GM18520 (cell line): ENCODE measurements at regions not wholly inside any gene's neighbourhood (a gene's known extent, or its start where the extent isn't known, plus 50 kb on each side); places are given as distances from the start of the nearest gene placed in this dataset.
"Not testable (repeated sequence)": the region's sequence is repeated elsewhere in the genome, so short reads cannot be mapped to it uniquely, and the experiment has no call there.

Experiments
- ATAC-seq: cut with Tn5 transposase; IDR thresholded peaks from one replicate; pipeline ENCODE4 v1.9.1; 2021; ENCODE audit not compliant: unreplicated experiment

GRCh38 chr2:126952216-126952615 is 53.5 kb downstream of the TEX51 start:
- ATAC-seq, result no peak

GRCh38 chr2:126953483-126953882 is 54.8 kb downstream of the TEX51 start:
- ATAC-seq, result no peak

GRCh38 chr2:126954831-126955230 is 56.1 kb downstream of the TEX51 start:
- no peak for ATAC-seq

DNA sequence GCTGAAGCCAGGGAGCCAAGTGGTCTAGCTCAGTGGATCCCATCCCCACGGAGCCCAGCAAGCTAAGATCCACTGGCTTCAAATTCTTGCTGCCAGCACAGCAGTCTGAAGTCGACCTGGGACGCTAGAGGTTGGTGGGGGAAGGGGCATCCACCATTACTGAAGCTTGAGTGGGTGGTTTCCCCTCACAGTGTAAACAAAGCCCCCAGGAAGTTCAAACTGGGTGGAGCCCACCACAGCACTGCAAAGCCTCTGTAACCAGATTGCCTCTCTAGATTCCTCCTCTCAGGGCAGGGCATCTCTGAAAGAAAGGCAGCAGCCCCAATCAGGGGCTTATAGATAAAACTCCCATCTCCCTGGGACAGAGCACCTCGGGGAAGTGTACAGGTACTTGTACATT is 58.1 kb downstream of the TEX51 start:
- not testable (repeated sequence) for ATAC-seq

- ATAC-seq, result no peak
Observed at GRCh38 chr2:126963390-126963789, 64.7 kb downstream of the TEX51 start.

DNA sequence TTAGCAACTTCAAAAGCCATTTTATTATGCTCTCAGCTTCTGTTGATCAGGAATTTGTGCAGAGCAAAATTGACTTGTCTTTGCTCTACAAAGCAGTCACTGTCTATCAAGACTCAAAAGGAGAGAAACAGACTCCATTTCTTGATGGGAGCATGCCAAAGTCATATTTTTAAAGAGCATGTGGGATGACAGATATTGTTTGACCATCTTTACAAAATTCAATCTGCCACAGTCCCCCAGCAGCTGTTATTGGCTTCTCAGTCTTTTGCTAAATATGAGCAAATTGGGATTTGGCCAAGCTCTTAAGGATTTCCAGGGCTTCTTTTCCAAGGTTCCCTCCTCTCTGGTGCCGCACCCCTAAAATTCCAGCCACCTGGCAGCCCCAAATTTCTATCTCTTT is 67.9 kb downstream of the TEX51 start:
- no peak for ATAC-seq

DNA sequence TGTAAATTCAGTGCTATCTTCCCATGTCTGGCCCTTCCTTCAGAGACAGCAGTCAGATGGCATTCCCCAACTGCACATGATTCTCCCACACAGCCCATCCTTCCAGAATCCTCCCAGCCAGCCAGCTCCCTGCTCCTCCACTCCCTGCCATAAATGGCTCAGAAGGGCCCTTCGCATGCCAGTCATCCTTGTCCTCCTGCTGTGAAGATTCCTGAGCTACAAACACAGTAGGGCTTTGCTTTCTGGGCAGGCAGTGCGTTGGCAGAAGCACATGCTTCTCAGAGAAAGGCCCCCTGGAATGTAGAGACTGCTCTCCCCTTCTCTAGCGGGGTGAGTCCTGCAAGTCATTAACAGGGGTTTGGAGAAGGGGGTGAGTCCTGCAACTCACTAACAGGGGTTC is 71.9 kb downstream of the TEX51 start:
- ATAC-seq, result no peak

DNA sequence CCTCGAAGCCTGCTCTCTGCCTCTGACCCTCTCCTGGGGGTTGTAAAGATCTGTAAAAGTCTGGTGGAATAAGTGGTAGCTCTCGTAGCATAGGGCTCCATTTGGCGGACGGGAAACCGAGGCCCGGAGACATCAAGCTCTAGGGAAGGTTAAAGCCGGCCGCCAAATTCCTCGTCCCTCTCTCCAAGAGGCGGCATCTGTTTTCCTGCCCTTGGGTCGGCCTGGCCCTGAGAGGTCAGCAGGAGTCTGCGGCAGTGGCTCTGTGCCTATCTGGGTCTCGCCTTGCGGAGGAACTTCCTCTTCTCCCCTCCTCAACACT is 72.4 kb downstream of the TEX51 start:
- ATAC-seq, result no peak

- ATAC-seq, result peak; percentile 88
Observed at GRCh38 chr2:126971481-126972278, 73.0 kb downstream of the TEX51 start.

DNA sequence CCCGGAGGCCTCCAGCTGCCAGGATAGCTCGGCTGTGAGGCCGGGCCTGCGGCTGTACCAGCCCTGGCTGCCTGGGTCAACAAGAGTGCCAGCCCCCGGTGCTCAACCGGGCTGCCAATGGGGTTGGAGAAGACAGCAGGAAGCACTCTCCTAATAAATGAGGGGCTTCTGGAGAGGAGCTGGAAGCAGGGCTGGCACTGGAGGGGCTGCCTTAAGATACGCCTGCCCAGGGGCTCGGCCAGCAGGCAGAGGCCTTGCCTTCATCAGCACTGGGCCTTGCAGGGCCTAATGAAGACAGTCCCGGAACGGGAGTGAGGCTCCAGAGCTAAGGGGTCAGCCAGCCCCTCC is 73.6 kb downstream of the TEX51 start:
- ATAC-seq, result no peak

DNA sequence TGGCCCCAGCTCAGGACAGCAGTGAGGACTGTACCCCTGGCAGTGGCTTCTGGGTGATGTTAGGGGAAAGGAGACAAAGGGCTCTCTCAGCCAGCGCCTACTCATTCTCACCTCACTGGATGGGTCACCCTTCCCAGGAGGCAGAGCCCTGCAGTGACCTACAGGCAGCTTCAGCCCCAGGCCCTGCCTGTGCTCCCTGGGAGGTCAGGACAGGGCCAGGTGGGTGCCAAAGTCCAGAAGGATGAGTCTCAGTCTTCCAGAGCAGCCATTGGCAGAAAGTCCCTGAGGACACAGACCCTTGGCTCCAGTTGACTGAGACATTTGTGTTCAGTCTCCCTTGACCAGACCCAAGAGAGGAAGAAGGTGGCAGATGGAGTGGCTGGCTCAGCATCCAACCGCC is 75.1 kb downstream of the TEX51 start:
- ATAC-seq, result no peak

DNA sequence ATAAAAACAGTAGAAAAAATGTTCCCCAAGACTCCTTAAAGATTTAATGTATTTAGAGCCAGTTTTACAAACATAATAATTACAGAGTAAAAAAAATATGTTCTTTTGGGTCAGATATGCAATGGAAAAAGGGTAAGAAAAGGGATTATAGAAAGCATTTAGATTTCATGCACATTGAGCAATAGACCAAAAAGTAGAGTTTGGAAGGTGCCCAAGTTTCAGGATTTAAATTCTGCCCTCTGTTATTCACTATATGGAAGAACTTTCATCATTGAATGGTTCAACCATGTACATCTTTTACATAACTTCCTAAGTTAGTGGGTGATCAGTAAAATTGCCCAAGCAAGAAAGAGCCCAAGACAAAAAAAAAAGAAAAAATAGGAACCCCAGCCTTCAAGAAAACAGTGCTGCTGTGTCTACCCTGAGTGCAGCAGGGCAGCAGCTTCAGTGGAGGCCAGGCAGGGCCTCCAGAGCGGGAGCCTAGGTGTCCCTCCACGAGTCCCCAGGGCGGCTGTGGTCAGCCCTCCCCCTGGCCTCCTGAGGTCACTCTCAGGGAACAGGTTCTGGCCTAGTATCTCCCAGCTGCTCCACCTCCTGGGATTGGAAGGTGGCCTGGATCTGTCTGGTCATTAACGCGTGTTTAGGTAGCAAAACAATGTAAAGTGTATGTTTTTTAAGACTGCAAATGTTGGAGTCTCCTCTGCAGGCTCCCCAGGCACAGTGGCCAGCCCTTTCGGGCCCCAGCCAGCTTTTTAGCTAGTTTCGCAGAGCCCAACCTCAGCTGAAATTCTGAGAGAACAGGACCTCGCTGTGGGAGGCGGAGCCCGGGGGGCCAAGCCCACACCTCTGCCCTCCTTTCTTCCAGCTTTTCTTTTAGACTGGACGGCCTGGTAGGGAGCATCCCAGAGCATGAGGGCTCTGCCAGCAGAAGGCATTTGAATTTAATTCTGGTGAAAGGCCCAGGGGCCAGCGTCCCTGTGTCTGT is 77.3 kb downstream of the TEX51 start:
- no peak for ATAC-seq

GRCh38 chr2:126976721-126977328 is 78.1 kb downstream of the TEX51 start:
- ATAC-seq, result no peak

DNA sequence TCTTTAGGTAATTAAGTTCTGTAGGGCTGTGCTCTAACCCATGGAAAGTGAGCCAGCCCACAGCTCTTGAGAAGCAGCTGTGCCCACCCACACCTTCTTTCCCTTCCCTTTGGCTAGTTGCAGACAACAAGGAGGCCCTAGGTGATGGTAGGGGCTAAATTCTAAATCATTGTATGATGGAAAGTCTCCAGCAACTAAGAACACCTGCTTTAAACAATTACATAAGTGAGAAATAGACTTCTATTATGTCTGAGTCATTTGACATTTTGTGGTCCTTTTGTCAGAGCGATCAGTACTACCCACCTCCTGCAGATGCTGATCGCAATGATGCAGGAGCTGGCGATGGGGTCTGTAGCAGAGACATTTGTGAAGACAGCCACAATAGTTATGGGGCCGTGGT is 79.6 kb downstream of the TEX51 start:
- no peak for ATAC-seq

GRCh38 chr2:126979039-126980003 is 80.6 kb downstream of the TEX51 start:
- no peak for ATAC-seq

DNA sequence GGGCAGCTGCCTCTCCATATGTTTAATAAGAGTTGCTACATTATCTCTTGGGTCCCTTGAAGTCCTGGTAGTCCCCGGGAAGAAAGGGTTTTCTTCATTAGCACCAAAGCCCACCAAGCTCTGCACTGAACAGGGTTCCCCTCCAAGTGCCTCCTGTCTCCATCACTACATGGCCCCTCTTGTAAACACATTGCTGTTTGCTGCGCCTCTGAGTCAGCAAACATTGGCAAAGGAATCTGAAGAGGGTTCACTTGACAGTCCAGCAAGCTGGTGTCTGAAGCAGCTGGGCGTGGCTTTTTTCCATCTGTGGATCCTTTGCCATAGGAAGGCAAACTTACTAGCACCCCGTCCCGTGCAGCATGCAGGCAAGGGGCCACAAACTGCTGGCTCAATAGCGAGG is 82.8 kb downstream of the TEX51 start:
- no peak for ATAC-seq

- no peak for ATAC-seq
Observed at GRCh38 chr2:126982935-126983334, 84.2 kb downstream of the TEX51 start.

DNA sequence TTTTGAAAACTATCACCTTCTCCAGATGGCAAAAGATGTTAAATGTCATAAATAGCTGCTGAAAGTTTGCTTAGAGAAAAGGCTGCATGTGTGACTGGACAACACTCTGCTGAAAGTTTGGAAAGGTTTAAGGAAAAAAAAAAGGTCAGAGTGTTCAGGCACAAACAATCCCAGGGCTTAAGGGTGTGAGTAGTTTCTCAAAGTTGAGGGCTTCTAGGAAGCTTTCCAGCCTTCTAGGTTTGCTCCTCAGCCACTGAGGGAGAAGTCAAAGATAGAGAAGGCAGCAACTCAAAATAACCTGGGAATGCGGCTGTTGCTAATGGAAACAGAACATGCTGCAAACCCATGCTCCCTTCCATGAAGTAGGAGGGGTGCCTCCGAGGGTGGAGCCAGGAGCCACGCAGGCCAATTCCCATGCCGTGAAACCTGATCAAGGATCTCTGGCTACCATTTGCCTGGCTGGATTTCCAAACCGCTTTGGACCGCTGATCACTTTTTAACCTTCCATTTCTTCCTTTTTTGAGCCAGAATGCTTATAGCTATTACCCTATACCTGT is 88.0 kb downstream of the TEX51 start:
- ATAC-seq, result no peak

GRCh38 chr2:126988482-126988881 is 89.8 kb downstream of the TEX51 start:
- no peak for ATAC-seq

GRCh38 chr2:126989064-126989463 is 90.4 kb downstream of the TEX51 start:
- not testable (repeated sequence) for ATAC-seq
